Left lung (tissue), 4 donors: ENCODE measurements at regions not wholly inside any gene's neighbourhood (a gene's known extent, or its start where the extent isn't known, plus 50 kb on each side); places are given as distances from the start of the nearest gene placed in this dataset.

Source experiments
- ATAC-seq: fragments of 200-7000 bp; cut with Tn5 transposase; one replicate; pipeline ENCODE4 v1.9.1; 2020; ENCODE audit warnings: moderate library complexity
- DNase-seq, 4 donors: peaks; one replicate each; pipeline ENCODE4 v3.0.0-alpha.2; 2013 to 2020
- H3K27ac ChIP-seq, 2 donors: fragments of 200-600 bp; sonication (generic) in 1 of 2; one replicate each; pipeline versions ENCODE4 v1.5.0 to v1.8.0; 2020 to 2021
- H3K27me3 ChIP-seq, 2 donors: fragments of 200-600 bp; sonication (generic) in 1 of 2; one replicate each; pipeline versions ENCODE4 v1.5.0 to v1.8.0; 2020 to 2021
- H3K36me3 ChIP-seq, 2 donors: fragments of 200-600 bp; sonication (generic) in 1 of 2; one replicate each; pipeline versions ENCODE4 v1.5.0 to v1.8.0; 2020 to 2021
- H3K4me1 ChIP-seq, 2 donors: fragments of 200-600 bp; one replicate each; pipeline ENCODE4 v1.8.0; 2021
- H3K4me3 ChIP-seq, 2 donors: fragments of 200-600 bp; sonication (generic) in 1 of 2; one replicate each; pipeline versions ENCODE4 v1.5.0 to v1.8.0; 2020 to 2021; ENCODE audit warnings: mild to moderate bottlenecking in 1 of 2
- H3K9me3 ChIP-seq, 2 donors: fragments of 200-600 bp; sonication (generic) in 1 of 2; one replicate each; pipeline versions ENCODE4 v1.5.0 to v1.8.0; 2020 to 2021
- CTCF ChIP-seq, 2 donors: fragments of 200-600 bp; sonication (generic) in 1 of 2; IDR thresholded peaks; one replicate each; pipeline versions ENCODE4 v1.5.0 to v1.8.0; 2021; ENCODE audit warnings: antibody characterized with exemption in 2 of 2
- intact Hi-C, 2 donors: fragments of 100-400 bp; cut with DNase I; formaldehyde crosslinking; loops; one replicate each; pipeline versions ENCODE4 v1.11.2 to v1.14.2; 2022
- donor health status: DM: no; HTN: yes; CAD: no.
- donor health status: DM: no; HTN: no; CAD: no.

- intact Hi-C loops, result no loop called here
- no peaks in the 10 kb centered on the region for H3K4me1 ChIP-seq
- H3K36me3 ChIP-seq, result no peaks in the 10 kb centered on the region
- TF ChIP-seq CTCF (IDR thresholded peaks at IDR 0.05), result no peak
- H3K27ac ChIP-seq, result no peak overlapping the region
- no peak overlapping the region for H3K4me3 ChIP-seq
- peaks cover 0 to 86% of the 10 kb centered on the region in 2 donors for H3K27me3 ChIP-seq
- H3K9me3 ChIP-seq, result no peaks in the 10 kb centered on the region
- peak in 2 of 4 donors; percentile 10 to 63 for DNase-seq
- no peak for ATAC-seq
Observed at GRCh38 chr2:242034996-242035814, 165.7 kb downstream of the RTP5 start.

GRCh38 chr2:242035858-242036652 lies 166.5 kb downstream of the RTP5 start:
- peak in 2 of 4 donors; percentile 22 to 63 for DNase-seq
- H3K4me1 ChIP-seq, result no peaks in the 10 kb centered on the region
- TF ChIP-seq CTCF (IDR thresholded peaks at IDR 0.05), result no peak
- no peaks in the 10 kb centered on the region for H3K36me3 ChIP-seq
- no peak overlapping the region for H3K4me3 ChIP-seq
- no peaks in the 10 kb centered on the region for H3K9me3 ChIP-seq
- no peak for ATAC-seq
- no peak overlapping the region for H3K27ac ChIP-seq
- H3K27me3 ChIP-seq, result peaks cover 0 to 86% of the 10 kb centered on the region in 2 donors
- intact Hi-C loops, result no loop called here

GRCh38 chr2:242036653-242036950 lies 167.1 kb downstream of the RTP5 start:
- no peaks in the 10 kb centered on the region for H3K36me3 ChIP-seq
- no peaks in the 10 kb centered on the region for H3K9me3 ChIP-seq
- intact Hi-C loops, result no loop called here
- ATAC-seq (no peak), DNase-seq (no peak)
- H3K27me3 ChIP-seq, result peaks cover 0 to 86% of the 10 kb centered on the region in 2 donors
- no peak overlapping the region for H3K27ac ChIP-seq
- H3K4me3 ChIP-seq, result no peak overlapping the region
- TF ChIP-seq CTCF (IDR thresholded peaks at IDR 0.05), result no peak
- H3K4me1 ChIP-seq, result no peaks in the 10 kb centered on the region

- Histone ChIP-seq H3K9me3 (no peaks in the 10 kb centered on the region), H3K4me1 (no peaks in the 10 kb centered on the region), H3K27ac (no peak overlapping the region), H3K36me3 (no peaks in the 10 kb centered on the region), H3K4me3 (no peak overlapping the region), H3K27me3 (peaks cover 0 to 79% of the 10 kb centered on the region in 2 donors)
- ATAC-seq (no peak), DNase-seq (no peak)
- intact Hi-C loops, result no loop called here
- TF ChIP-seq CTCF (IDR thresholded peaks at IDR 0.05), result no peak
Observed at GRCh38 chr2:242038166-242038927, 168.8 kb downstream of the RTP5 start.

GRCh38 chr2:242038928-242039341 lies 169.4 kb downstream of the RTP5 start:
- DNase-seq, result no peak

More at GRCh38 chr2:242038928-242039341, 169.4 kb downstream of the RTP5 start:
- Histone ChIP-seq H3K4me3 (no peak overlapping the region), H3K9me3 (no peaks in the 10 kb centered on the region), H3K36me3 (no peaks in the 10 kb centered on the region), H3K4me1 (no peaks in the 10 kb centered on the region), H3K27me3 (peaks cover 0 to 82% of the 10 kb centered on the region in 2 donors), H3K27ac (no peak overlapping the region)
- no peak for TF ChIP-seq CTCF (IDR thresholded peaks at IDR 0.05)
- intact Hi-C loops, result no loop called here
- ATAC-seq, result no peak
